NT2/D1 (cell line): ENCODE measurements at regions not wholly inside any gene's neighbourhood (a gene's known extent, or its start where the extent isn't known, plus 50 kb on each side); places are given as distances from the start of the nearest gene placed in this dataset.

ENCODE experiments used
- SUZ12 ChIP-seq: IDR thresholded peaks from 2 replicates; pipeline ENCODE4 v1.6.1; 2011; ENCODE audit not compliant: insufficient read length, insufficient read depth; ENCODE audit errors: extremely low read depth
- YY1 ChIP-seq: IDR thresholded peaks from 2 replicates; pipeline ENCODE4 v1.6.1; 2011; ENCODE audit not compliant: insufficient read length, insufficient read depth
- ZNF274 ChIP-seq: IDR thresholded peaks from 2 replicates; pipeline ENCODE4 v1.6.1; 2011; ENCODE audit warnings: mild to moderate bottlenecking, low read depth, low read length

GRCh38 chr2:122960759-122961641, 1064.1 kb upstream of the CNTNAP5 start:
- TF ChIP-seq ZNF274 = no peak
- TF ChIP-seq SUZ12 = no peak
- TF ChIP-seq YY1 = no peak
